ENCODE measurements at regions not wholly inside any gene's neighbourhood (a gene's known extent, or its start where the extent isn't known, plus 50 kb on each side); places are given as distances from the start of the nearest gene placed in this dataset.

DNA sequence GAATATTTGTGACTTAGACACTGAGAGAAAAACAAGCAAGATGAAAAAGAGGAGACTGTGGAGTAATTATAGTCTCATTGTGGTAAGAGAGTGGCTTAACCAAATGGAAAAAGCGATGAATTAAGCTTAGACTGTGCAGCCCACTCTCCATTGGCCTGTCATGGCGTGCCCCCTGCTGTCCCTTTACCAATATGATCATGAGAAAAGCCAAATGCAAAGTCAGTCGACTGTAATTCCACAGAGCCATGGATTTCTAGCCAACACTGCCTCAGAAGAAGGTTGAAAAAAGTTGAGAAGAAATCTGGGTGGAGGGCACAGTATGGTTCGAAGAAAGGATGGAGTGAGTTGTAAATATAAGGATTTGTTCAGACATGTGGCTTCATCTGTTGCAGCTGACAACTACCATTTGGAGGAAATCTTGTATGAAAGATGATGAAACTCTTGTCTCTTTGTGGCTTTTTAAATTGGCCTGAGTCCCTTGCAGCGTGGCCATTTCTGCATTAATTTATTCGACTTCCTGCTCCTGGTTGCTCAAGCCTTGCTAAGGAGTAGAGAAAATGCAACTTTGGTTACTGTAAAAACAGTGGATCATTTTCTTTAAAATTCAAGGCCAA is 251.4 kb downstream of the DOK5 start:
- TF ChIP-seq CTCF (IDR thresholded peaks at IDR 0.05; ENCODE audit: poor library complexity) (no peak), EZH2 (IDR thresholded peaks at IDR 0.05; ENCODE audit: borderline replicate concordance) (no peak)
